ENCODE measurements at regions not wholly inside any gene's neighbourhood (a gene's known extent, or its start where the extent isn't known, plus 50 kb on each side); places are given as distances from the start of the nearest gene placed in this dataset.
"Not testable (repeated sequence)": the region's sequence is repeated elsewhere in the genome, so short reads cannot be mapped to it uniquely, and the experiment has no call there.

DNA sequence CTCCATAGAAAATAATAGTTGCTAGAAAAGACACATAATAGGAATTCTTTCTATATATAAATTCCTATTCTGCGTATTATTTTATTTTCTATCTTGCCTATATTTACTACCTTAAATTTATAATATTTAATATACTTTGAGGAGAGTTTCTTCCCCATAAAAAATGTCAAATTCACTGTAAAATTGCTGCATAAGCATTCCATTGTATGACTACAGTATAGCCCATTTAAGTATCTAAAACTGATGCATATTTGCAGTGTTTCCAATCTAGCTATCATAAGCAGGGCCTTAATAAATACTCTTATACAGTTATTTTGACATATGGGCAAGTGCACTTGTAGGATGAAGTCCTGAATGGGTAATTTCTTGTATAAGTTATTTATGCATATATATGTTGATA lies 1088.6 kb upstream of the EPHA6 start:
- H3K4me3 Mint-ChIP-seq = no peak overlapping the region

DNA sequence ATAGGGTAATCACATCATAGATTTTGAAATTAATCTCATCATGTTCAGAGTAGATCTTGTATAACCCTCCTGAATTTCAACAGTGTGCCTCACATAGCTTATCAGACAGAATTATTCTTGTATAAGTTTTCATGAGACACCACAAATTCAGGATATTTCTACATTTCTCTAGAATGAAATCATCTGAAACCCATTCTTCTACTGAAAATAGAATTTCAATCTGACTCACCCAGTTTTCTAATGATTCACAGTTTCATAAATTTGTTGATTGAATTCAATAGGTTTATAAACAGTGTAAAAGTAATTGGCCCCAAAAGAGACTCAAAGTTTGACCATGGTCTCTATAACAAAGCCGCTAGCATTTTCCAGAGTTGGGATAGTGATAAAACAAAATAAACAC lies 1082.6 kb upstream of the EPHA6 start:
- no peaks in the 10 kb centered on the region for H3K27me3 ChIP-seq
- no peaks in the 10 kb centered on the region for H3K79me2 ChIP-seq (ENCODE audit: low read depth)
- no peaks in the 10 kb centered on the region for H3K4me1 ChIP-seq
- no peak overlapping the region for H2AFZ ChIP-seq (replicated peaks)
- Mint-ChIP-seq H3K27me3 (ENCODE audit: insufficient read depth, low read depth) (no peaks in the 10 kb centered on the region), H3K4me3 (no peak overlapping the region), H3K9me3 (no peaks in the 10 kb centered on the region), H3K36me3 (no peaks in the 10 kb centered on the region), H3K27ac (no peak overlapping the region), H3K4me1 (no peaks in the 10 kb centered on the region)
- no peaks in the 10 kb centered on the region for H3F3A ChIP-seq (ENCODE audit: low read depth)
- H3K4me3 ChIP-seq = no peak overlapping the region
- DNase-seq (ENCODE audit: low spot score) = no peak
- no peak overlapping the region for H3K27ac ChIP-seq
- TF ChIP-seq CTCF (IDR thresholded peaks at IDR 0.05) = no peak
- no peak for TF ChIP-seq EZH2phosphoT487 (IDR thresholded peaks at IDR 0.05)
- TF ChIP-seq EZH2 (IDR thresholded peaks at IDR 0.05) = no peak
- no peaks in the 10 kb centered on the region for H3K36me3 ChIP-seq
- H3K9me3 ChIP-seq (ENCODE audit: low read depth) = no peaks in the 10 kb centered on the region
- H3K4me2 ChIP-seq = no peak overlapping the region
- no peak overlapping the region for H3K9ac ChIP-seq
- no peaks in the 10 kb centered on the region for H4K20me1 ChIP-seq (ENCODE audit: low read depth)

More for the DNA sequence above, 1088.6 kb upstream of the EPHA6 start:
- no peak overlapping the region for H3K4me3 ChIP-seq
- Mint-ChIP-seq H3K27ac (no peak overlapping the region), H3K4me1 (no peaks in the 10 kb centered on the region), H3K27me3 (ENCODE audit: insufficient read depth, low read depth) (no peaks in the 10 kb centered on the region), H3K9me3 (no peaks in the 10 kb centered on the region), H3K36me3 (no peaks in the 10 kb centered on the region)
- no peak overlapping the region for H3K27ac ChIP-seq
- no peaks in the 10 kb centered on the region for H3F3A ChIP-seq (ENCODE audit: low read depth)
- no peaks in the 10 kb centered on the region for H4K20me1 ChIP-seq (ENCODE audit: low read depth)
- H2AFZ ChIP-seq (replicated peaks) = no peak overlapping the region
- H3K4me1 ChIP-seq = no peaks in the 10 kb centered on the region
- DNase-seq (ENCODE audit: low spot score) = no peak
- H3K9me3 ChIP-seq (ENCODE audit: low read depth) = no peaks in the 10 kb centered on the region
- H3K79me2 ChIP-seq (ENCODE audit: low read depth) = no peaks in the 10 kb centered on the region
- no peaks in the 10 kb centered on the region for H3K27me3 ChIP-seq
- no peaks in the 10 kb centered on the region for H3K36me3 ChIP-seq
- TF ChIP-seq EZH2 (IDR thresholded peaks at IDR 0.05) (no peak), EZH2phosphoT487 (IDR thresholded peaks at IDR 0.05) (no peak), CTCF (IDR thresholded peaks at IDR 0.05) (no peak)
- H3K9ac ChIP-seq = no peak overlapping the region
- H3K4me2 ChIP-seq = no peak overlapping the region

- DNase-seq (ENCODE audit: low spot score) = no peak
- Histone ChIP-seq H3K27me3 (no peaks in the 10 kb centered on the region), H4K20me1 (ENCODE audit: low read depth) (no peaks in the 10 kb centered on the region), H3K4me3 (no peak overlapping the region), H2AFZ (replicated peaks) (no peak overlapping the region), H3K36me3 (no peaks in the 10 kb centered on the region), H3K27ac (no peak overlapping the region), H3F3A (ENCODE audit: low read depth) (no peaks in the 10 kb centered on the region), H3K9me3 (ENCODE audit: low read depth) (no peaks in the 10 kb centered on the region), H3K79me2 (ENCODE audit: low read depth) (no peaks in the 10 kb centered on the region), H3K4me1 (no peaks in the 10 kb centered on the region), H3K9ac (no peak overlapping the region), H3K4me2 (no peak overlapping the region)
- H3K36me3 Mint-ChIP-seq = no peaks in the 10 kb centered on the region
- H3K27me3 Mint-ChIP-seq (ENCODE audit: insufficient read depth, low read depth) = no peaks in the 10 kb centered on the region
- no peak overlapping the region for H3K4me3 Mint-ChIP-seq
- no peaks in the 10 kb centered on the region for H3K9me3 Mint-ChIP-seq
- TF ChIP-seq EZH2phosphoT487 (IDR thresholded peaks at IDR 0.05) (no peak), CTCF (IDR thresholded peaks at IDR 0.05) (no peak), EZH2 (IDR thresholded peaks at IDR 0.05) (no peak)
- H3K27ac Mint-ChIP-seq = no peak overlapping the region
- no peaks in the 10 kb centered on the region for H3K4me1 Mint-ChIP-seq
Measured at GRCh38 chr3:95733336-95733735, 1081.1 kb upstream of the EPHA6 start.

DNA sequence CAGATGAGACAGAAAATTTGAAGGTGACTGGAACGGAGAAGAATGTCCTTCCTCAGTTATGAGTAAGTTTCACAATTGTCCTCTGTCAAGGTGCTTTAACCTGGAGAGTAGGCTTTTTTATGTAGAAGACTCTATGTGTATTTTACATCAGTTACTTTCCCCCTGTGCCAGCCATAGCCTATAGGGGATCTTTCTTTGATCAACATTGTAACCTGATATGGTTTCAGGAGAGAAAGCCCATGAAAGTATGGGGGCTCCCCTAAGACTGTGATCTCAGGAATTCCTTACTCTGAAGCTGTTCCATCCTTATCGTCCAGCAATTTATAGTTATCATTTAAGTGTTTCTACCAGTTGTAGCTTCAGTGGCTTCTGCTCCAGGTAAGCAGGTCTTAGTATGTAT lies 1076.3 kb upstream of the EPHA6 start:
- H3K4me1 ChIP-seq = no peaks in the 10 kb centered on the region
- no peak overlapping the region for H3K4me2 ChIP-seq
- no peak overlapping the region for H3K9ac ChIP-seq
- no peak overlapping the region for H3K27ac ChIP-seq
- peaks cover 2% of the 10 kb centered on the region for H3K9me3 Mint-ChIP-seq
- H3K27me3 ChIP-seq = no peaks in the 10 kb centered on the region
- H3K36me3 Mint-ChIP-seq = no peaks in the 10 kb centered on the region
- H3K4me3 ChIP-seq = no peak overlapping the region
- H3K27ac Mint-ChIP-seq = no peak overlapping the region
- H3F3A ChIP-seq (ENCODE audit: low read depth) = no peaks in the 10 kb centered on the region
- no peak overlapping the region for H3K4me3 Mint-ChIP-seq
- H3K27me3 Mint-ChIP-seq (ENCODE audit: insufficient read depth, low read depth) = peaks cover 3% of the 10 kb centered on the region
- no peak overlapping the region for H2AFZ ChIP-seq (replicated peaks)
- no peak for TF ChIP-seq CTCF (IDR thresholded peaks at IDR 0.05)
- TF ChIP-seq EZH2phosphoT487 (IDR thresholded peaks at IDR 0.05) = no peak
- DNase-seq (ENCODE audit: low spot score) = no peak
- H3K4me1 Mint-ChIP-seq = no peaks in the 10 kb centered on the region
- no peaks in the 10 kb centered on the region for H3K9me3 ChIP-seq (ENCODE audit: low read depth)
- no peaks in the 10 kb centered on the region for H3K36me3 ChIP-seq
- no peaks in the 10 kb centered on the region for H4K20me1 ChIP-seq (ENCODE audit: low read depth)
- no peaks in the 10 kb centered on the region for H3K79me2 ChIP-seq (ENCODE audit: low read depth)

DNA sequence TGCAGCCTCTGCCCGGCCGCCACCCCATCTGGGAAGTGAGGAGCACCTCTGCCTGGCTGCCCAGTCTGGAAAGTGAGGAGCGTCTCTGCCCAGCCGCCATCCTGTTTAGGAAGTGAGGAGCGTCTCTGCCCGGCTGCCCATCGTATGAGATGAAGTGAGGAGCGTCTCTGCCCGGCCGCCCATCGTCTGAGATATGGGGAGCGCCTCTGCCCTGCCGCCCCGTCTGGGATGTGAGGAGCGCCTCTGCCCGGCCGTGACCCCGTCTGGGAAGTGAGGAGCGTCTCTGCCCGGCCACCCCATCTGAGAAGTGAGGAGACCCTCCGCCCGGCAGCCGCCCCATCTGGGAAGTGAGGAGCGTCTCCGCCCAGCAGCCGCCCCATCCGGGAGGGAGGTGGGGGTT lies 1069.5 kb upstream of the EPHA6 start:
- H4K20me1 ChIP-seq (ENCODE audit: low read depth); H3K79me2 ChIP-seq (ENCODE audit: low read depth); H3K27me3 Mint-ChIP-seq (ENCODE audit: insufficient read depth, low read depth); H3K4me3 Mint-ChIP-seq; H3K36me3 ChIP-seq; H3K27ac Mint-ChIP-seq; H2AFZ ChIP-seq (replicated peaks); H3K4me3 ChIP-seq; DNase-seq (ENCODE audit: low spot score); H3K27me3 ChIP-seq; H3K4me2 ChIP-seq; H3F3A ChIP-seq (ENCODE audit: low read depth); H3K9ac ChIP-seq; H3K36me3 Mint-ChIP-seq; H3K4me1 Mint-ChIP-seq; H3K9me3 ChIP-seq (ENCODE audit: low read depth); H3K4me1 ChIP-seq; H3K27ac ChIP-seq: not testable (repeated sequence)
- H3K9me3 Mint-ChIP-seq = peaks cover 13% of the 10 kb centered on the region

All from neural progenitor cell (in vitro differentiated cells).